Hepatocyte (in vitro differentiated cells): ENCODE measurements at regions not wholly inside any gene's neighbourhood (a gene's known extent, or its start where the extent isn't known, plus 50 kb on each side); places are given as distances from the start of the nearest gene placed in this dataset.

Experiments used
- DNase-seq: peaks from one replicate; pipeline ENCODE4 v3.0.0-alpha.2; 2016; ENCODE audit warnings: low spot score
- H2AFZ ChIP-seq: fragments of 200-600 bp; sonication (generic); 2 replicates; pipeline ENCODE4 v1.6.0; 2016; ENCODE audit warnings: antibody characterized with exemption, mild to moderate bottlenecking
- H3K27ac ChIP-seq: fragments of 200-600 bp; sonication (generic); 2 replicates; pipeline ENCODE4 v1.5.1; 2016; ENCODE audit warnings: mild to moderate bottlenecking
- H3K27me3 ChIP-seq: fragments of 200-600 bp; sonication (generic); 2 replicates; pipeline ENCODE4 v1.6.1; 2016
- H3K36me3 ChIP-seq: fragments of 200-600 bp; sonication (generic); replicated peaks from 2 replicates; pipeline ENCODE4 v1.5.1; 2016; ENCODE audit warnings: low read depth; ENCODE audit not compliant: insufficient read depth
- H3K4me1 ChIP-seq: fragments of 200-600 bp; sonication (generic); 2 replicates; pipeline ENCODE4 v1.5.1; 2016; ENCODE audit warnings: mild to moderate bottlenecking, moderate library complexity; ENCODE audit not compliant: insufficient read depth
- H3K4me2 ChIP-seq: fragments of 200-600 bp; sonication (generic); 2 replicates; pipeline ENCODE4 v1.6.0; 2016
- H3K4me3 ChIP-seq: fragments of 200-600 bp; sonication (generic); 2 replicates; pipeline ENCODE4 v1.5.1; 2016; ENCODE audit warnings: mild to moderate bottlenecking
- H3K79me2 ChIP-seq: fragments of 200-600 bp; sonication (generic); 2 replicates; pipeline ENCODE4 v1.6.0; 2017; ENCODE audit warnings: mild to moderate bottlenecking
- H3K9me2 ChIP-seq: fragments of 200-600 bp; sonication (generic); replicated peaks from 2 replicates; pipeline ENCODE4 v1.6.0; 2017; ENCODE audit warnings: mild to moderate bottlenecking; ENCODE audit not compliant: insufficient read depth
- H3K9me3 ChIP-seq: fragments of 200-600 bp; sonication (generic); 2 replicates; pipeline ENCODE4 v1.5.1; 2016; ENCODE audit warnings: low read depth, mild to moderate bottlenecking
- H4K20me1 ChIP-seq: fragments of 200-600 bp; sonication (generic); 2 replicates; pipeline ENCODE4 v1.6.0; 2016; ENCODE audit warnings: mild to moderate bottlenecking; ENCODE audit not compliant: insufficient read depth, poor library complexity, severe bottlenecking
- EZH2 ChIP-seq: fragments of 200-600 bp; sonication (generic); IDR thresholded peaks from 2 replicates; pipeline ENCODE4 v1.6.1; 2016; ENCODE audit warnings: antibody characterized with exemption, mild to moderate bottlenecking, borderline replicate concordance
- EZH2phosphoT487 ChIP-seq: fragments of 200-600 bp; sonication (generic); IDR thresholded peaks from one replicate; pipeline ENCODE4 v1.6.1; 2018; ENCODE audit warnings: antibody characterized with exemption, mild to moderate bottlenecking, low read depth, moderate library complexity; ENCODE audit not compliant: unreplicated experiment, severe bottlenecking
- WGBS: methylation state at CpG from one replicate; pipeline ENCODE4 v1.1.6; 2016; ENCODE audit warnings: low lambda C conversion rate; ENCODE audit errors: missing lambda C conversion rate; 5-methylcytosine and 5-hydroxymethylcytosine counted together
- TF ChIP-seq, protein P1 (sequence below): fragments of 200-600 bp; sonication (generic); IDR thresholded peaks from 2 replicates; pipeline ENCODE4 v1.5.1; 2016; ENCODE audit warnings: antibody characterized with exemption, mild to moderate bottlenecking; ENCODE audit not compliant: poor library complexity

GRCh38 chr20:18916886-18917750 lies 103.5 kb downstream of the SCP2D1 start:
- Histone ChIP-seq H2AFZ (no peak overlapping the region), H3K9me2 (no peaks in the 10 kb centered on the region), H3K4me3 (no peak overlapping the region), H3K79me2 (no peaks in the 10 kb centered on the region), H3K4me1 (no peaks in the 10 kb centered on the region), H3K36me3 (no peaks in the 10 kb centered on the region), H3K27ac (no peak overlapping the region), H3K27me3 (no peaks in the 10 kb centered on the region), H4K20me1 (no peaks in the 10 kb centered on the region), H3K4me2 (no peak overlapping the region), H3K9me3 (no peaks in the 10 kb centered on the region)
- 77% methylated on average over 6 of the region's 6 CpGs for WGBS
- DNase-seq, result no peak
- TF ChIP-seq, protein P1, sequence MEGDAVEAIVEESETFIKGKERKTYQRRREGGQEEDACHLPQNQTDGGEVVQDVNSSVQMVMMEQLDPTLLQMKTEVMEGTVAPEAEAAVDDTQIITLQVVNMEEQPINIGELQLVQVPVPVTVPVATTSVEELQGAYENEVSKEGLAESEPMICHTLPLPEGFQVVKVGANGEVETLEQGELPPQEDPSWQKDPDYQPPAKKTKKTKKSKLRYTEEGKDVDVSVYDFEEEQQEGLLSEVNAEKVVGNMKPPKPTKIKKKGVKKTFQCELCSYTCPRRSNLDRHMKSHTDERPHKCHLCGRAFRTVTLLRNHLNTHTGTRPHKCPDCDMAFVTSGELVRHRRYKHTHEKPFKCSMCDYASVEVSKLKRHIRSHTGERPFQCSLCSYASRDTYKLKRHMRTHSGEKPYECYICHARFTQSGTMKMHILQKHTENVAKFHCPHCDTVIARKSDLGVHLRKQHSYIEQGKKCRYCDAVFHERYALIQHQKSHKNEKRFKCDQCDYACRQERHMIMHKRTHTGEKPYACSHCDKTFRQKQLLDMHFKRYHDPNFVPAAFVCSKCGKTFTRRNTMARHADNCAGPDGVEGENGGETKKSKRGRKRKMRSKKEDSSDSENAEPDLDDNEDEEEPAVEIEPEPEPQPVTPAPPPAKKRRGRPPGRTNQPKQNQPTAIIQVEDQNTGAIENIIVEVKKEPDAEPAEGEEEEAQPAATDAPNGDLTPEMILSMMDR, result no peak
- TF ChIP-seq EZH2 (no peak), EZH2phosphoT487 (no peak)

DNA sequence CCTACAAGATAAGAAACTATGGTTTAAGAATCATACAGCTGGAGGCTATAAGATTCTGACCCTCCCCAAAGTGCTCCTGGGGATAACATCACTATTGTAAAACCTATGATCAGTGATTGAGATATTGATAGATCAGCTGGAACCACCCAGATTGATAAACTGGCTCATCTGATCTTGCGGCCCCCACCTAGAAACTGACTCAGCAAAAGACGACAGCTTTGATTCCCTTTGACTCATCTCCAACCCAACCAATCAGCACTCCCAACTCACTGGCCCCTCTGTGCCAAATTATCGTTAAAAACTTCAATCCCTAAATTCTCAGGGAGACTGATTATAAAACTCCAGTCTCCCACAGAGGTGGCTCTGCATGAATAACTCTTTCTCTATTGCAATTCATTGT lies 106.4 kb downstream of the SCP2D1 start:
- TF ChIP-seq, protein P1, result no peak
- TF ChIP-seq EZH2 (no peak), EZH2phosphoT487 (no peak)
- no peak overlapping the region for H3K4me3 ChIP-seq
- no peak for DNase-seq
- no peaks in the 10 kb centered on the region for H3K36me3 ChIP-seq
- H3K9me3 ChIP-seq, result no peaks in the 10 kb centered on the region
- no peak overlapping the region for H3K4me2 ChIP-seq
- no peaks in the 10 kb centered on the region for H3K79me2 ChIP-seq
- no peaks in the 10 kb centered on the region for H3K4me1 ChIP-seq
- no peaks in the 10 kb centered on the region for H4K20me1 ChIP-seq
- no peaks in the 10 kb centered on the region for H3K27me3 ChIP-seq
- H3K9me2 ChIP-seq, result no peaks in the 10 kb centered on the region
- no peak overlapping the region for H3K27ac ChIP-seq
- H2AFZ ChIP-seq, result no peak overlapping the region
- WGBS, result 92% methylated on average over 3 of the region's 3 CpGs

- 89% methylated on average over 3 of the region's 3 CpGs for WGBS
- Histone ChIP-seq H2AFZ (no peak overlapping the region), H3K4me3 (no peak overlapping the region), H3K36me3 (no peaks in the 10 kb centered on the region), H3K9me2 (no peaks in the 10 kb centered on the region), H3K9me3 (no peaks in the 10 kb centered on the region), H3K27me3 (no peaks in the 10 kb centered on the region), H3K4me2 (no peak overlapping the region), H3K27ac (no peak overlapping the region), H3K4me1 (no peaks in the 10 kb centered on the region), H3K79me2 (no peaks in the 10 kb centered on the region), H4K20me1 (no peaks in the 10 kb centered on the region)
- TF ChIP-seq EZH2 (no peak), EZH2phosphoT487 (no peak)
- TF ChIP-seq, protein P1, result no peak
- no peak for DNase-seq
Observed at GRCh38 chr20:18921291-18921690, 107.7 kb downstream of the SCP2D1 start.
